Stomach (tissue), 4 donors: ENCODE measurements at regions not wholly inside any gene's neighbourhood (a gene's known extent, or its start where the extent isn't known, plus 50 kb on each side); places are given as distances from the start of the nearest gene placed in this dataset.

ENCODE experiments used
- EP300 ChIP-seq: sonication (generic); formaldehyde crosslinking; IDR thresholded peaks from one replicate; pipeline ENCODE4 v1.6.1; 2017; ENCODE audit warnings: antibody characterized with exemption
- POLR2A ChIP-seq, 4 donors: fragments of 450-650 bp; IDR thresholded peaks; one replicate each; pipeline ENCODE4 v1.6.1; 2016; ENCODE audit warnings: antibody characterized with exemption in 4 of 4, control low read depth in 2 of 4, mild to moderate bottlenecking in 1 of 4, moderate library complexity in 1 of 4
- TF ChIP-seq, protein P1 (sequence below), 7 experiments: fragments of 450-650 bp in 4 of 7; fragments of 200-600 bp in 3 of 7; sonication (generic) in 3 of 7; IDR thresholded peaks; one replicate each; pipeline ENCODE4 v1.5.1; 2016 to 2019; ENCODE audit warnings: antibody characterized with exemption in 7 of 7, control low read depth in 2 of 7, mild to moderate bottlenecking in 1 of 7

DNA sequence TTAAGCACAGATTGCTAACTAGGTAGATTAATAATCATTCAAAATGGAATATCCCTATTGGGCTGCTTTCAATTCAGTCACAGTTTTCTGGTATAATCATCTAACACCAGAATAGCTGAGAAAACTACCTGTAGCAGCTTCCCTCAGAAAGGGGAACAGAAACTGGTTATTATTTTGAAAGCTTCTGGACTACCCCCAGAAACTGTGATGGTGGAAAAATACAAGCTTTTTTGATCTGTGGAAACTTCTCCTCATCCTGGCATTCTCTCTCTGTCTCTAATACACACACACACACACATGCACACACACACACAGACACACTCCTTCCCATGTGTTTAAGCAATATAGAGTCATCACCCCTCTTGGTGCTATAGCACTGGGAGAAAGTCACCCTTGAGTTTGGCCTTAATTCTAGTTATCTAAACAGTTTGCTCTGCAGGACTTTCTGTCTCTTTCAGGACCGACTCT, 251.5 kb upstream of the LMO3 start:
- TF ChIP-seq POLR2A (IDR thresholded peaks at IDR 0.05) = no peak
- TF ChIP-seq, protein P1, sequence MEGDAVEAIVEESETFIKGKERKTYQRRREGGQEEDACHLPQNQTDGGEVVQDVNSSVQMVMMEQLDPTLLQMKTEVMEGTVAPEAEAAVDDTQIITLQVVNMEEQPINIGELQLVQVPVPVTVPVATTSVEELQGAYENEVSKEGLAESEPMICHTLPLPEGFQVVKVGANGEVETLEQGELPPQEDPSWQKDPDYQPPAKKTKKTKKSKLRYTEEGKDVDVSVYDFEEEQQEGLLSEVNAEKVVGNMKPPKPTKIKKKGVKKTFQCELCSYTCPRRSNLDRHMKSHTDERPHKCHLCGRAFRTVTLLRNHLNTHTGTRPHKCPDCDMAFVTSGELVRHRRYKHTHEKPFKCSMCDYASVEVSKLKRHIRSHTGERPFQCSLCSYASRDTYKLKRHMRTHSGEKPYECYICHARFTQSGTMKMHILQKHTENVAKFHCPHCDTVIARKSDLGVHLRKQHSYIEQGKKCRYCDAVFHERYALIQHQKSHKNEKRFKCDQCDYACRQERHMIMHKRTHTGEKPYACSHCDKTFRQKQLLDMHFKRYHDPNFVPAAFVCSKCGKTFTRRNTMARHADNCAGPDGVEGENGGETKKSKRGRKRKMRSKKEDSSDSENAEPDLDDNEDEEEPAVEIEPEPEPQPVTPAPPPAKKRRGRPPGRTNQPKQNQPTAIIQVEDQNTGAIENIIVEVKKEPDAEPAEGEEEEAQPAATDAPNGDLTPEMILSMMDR (IDR thresholded peaks at IDR 0.05) = no peak
- no peak for TF ChIP-seq EP300
